Superior temporal gyrus (tissue), 1 donor: ENCODE measurements at regions not wholly inside any gene's neighbourhood (a gene's known extent, or its start where the extent isn't known, plus 50 kb on each side); places are given as distances from the start of the nearest gene placed in this dataset.

Source experiments
- DNase-seq: peaks from one replicate; pipeline ENCODE4 v3.0.0-alpha.2; 2016; ENCODE audit errors: extremely low spot score

- DNase-seq, result no peak
These were observed 222.8 kb downstream of the SPATA18 start for GRCh38 chr4:52273885-52274284.

DNA sequence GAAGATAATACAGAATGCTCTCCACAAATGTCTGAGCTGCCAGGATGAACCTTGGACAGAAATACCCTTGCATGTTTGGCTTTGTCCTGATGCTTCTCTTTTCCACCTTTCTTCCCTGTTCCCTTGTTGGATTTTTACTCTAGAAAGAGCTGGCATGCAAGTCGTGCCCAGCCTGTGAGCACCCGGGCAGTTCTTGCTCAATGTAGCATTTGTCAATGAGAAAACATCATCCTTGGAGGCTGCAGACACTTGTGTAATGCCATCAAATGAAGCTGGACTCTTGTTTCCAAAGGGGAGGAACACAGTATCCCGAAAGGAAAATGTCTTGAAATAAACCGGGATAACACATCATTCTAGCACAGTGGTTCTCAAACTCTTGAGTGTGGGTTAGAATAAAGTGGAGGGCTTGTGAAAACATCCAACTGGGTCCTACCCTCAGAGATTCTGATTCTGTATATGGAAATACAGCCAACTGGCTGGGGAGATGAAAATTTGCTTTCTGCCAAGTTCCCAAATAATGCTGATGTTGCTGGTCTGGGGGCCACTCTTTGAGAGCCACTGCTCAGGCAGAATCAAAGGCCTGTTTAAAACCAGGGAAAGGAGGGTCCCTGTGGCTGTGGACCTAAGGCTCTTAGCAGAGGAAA is 237.2 kb downstream of the SPATA18 start:
- DNase-seq, result no peak

DNA sequence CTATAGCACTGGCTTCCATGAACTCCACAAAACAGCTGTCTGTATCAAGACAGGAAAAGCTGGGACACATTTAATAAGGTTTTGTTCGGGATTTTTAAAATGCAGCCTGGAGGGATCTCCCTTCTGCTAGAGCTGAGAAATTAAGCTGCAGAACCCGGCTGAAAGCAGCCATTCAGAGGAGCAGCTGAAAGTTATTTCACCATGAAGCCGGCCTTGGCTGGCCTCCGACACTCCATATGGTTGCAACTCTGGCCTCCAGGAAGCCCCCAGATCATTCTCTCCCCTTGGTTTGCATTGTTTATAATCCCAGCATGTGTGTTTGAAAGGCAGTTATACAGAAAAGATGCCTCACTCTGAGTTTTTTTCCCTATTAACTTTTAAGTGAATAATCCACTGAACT is 239.4 kb downstream of the SPATA18 start:
- DNase-seq, result no peak

GRCh38 chr4:52292245-52292644 is 241.1 kb downstream of the SPATA18 start:
- DNase-seq, result no peak

DNA sequence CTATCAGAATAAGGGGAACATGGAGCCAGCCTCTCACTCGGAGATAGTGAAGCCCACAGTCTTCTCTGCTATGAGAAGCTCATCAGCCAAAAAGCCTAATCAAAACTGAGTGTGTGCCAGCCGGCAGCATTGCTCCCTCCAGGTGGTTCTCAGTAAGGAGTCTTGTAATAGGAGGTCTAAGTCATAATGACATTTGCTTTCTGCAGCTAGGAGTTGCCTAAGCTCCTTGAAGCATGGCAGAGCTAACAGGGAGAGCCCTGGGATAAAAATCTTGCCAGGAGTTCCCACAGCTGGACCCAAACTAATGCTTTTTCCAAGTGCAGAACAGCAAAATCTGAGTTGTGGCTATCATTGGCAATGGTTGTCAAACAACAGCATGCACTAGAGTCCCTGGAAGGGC is 245.2 kb downstream of the SPATA18 start:
- DNase-seq, result no peak

- no peak for DNase-seq
These were observed 247.3 kb downstream of the SPATA18 start for GRCh38 chr4:52298444-52298843.

- no peak for DNase-seq
These were observed 248.0 kb downstream of the SPATA18 start for GRCh38 chr4:52299120-52299519.

DNA sequence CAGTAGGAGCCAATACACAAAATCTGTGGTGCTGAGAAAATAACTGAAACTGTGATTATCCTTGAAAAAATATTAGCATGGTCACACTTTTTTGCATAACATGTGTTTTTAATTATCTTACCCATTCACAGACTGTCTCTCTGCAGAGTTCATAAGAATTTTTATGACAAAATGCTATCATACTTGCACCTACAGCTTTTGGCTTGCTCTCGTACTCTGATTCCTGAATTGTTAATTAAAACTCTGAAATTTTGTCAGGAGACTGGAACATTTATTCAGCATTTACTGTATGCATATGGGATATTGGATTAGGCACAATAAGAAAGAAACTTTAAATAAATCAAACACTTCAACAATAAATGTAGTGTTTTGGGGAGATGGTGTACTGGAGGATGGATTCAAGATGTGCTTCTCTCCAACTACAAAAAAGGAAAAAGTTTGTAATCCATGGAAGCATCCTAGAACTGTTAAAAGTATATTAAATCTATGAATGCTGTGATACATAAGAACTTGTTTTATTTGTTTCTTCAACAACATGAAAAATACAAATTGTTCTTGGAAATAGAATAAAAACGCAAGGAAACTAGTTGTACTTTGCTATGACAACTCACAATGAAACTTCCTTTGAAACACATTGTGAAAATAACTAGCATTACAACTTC is 260.5 kb downstream of the SPATA18 start:
- no peak for DNase-seq

DNA sequence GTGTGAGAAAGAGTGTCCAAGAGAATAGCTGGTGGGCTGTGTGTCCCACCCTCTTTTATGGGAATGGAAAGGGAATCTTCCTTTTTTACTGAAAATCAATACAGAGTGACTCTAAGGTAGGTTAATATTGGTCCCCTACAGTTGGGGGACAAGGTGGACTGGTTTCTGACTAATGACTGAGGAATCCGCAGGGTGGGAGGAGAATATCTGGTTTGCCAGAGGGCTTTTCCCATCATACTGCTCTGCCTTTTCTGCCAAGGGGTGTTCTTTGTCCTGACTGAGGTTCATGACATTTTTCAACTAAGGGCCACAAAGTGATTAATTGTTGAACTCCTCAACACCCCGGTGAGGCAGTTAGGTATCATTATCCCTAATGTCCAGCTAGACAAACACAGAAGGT is 261.6 kb downstream of the SPATA18 start:
- no peak for DNase-seq

DNA sequence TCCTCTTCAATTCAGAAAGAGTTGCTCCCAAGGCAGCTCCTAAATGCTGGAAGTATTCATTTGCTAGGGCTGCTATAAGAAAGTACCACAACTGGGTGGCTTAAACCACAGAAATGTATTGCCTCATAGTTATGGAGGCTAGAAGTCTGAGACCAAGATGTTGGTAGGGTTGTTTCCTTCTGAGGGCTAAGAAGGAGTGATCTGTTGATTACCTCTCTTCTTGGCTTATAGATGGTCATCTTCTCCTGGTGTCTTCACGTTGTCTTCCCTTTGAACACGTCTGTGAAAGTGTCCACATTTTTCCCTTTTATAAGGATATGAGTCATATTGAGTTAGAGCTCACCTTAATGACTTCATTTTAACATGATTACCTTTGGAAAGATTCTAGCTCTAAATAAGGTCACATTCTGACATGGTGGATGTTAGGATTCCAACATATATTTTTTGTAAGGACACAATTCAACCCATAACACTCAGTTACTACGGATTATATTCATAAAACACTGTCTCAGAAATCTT is 266.3 kb downstream of the SPATA18 start:
- DNase-seq, result no peak

GRCh38 chr4:52317981-52318380 is 266.9 kb downstream of the SPATA18 start:
- DNase-seq, result no peak

- DNase-seq, result no peak
These were observed 278.8 kb downstream of the SPATA18 start for GRCh38 chr4:52329894-52330293.

- no peak for DNase-seq
These were observed 292.5 kb downstream of the SPATA18 start for GRCh38 chr4:52343595-52343994.

DNA sequence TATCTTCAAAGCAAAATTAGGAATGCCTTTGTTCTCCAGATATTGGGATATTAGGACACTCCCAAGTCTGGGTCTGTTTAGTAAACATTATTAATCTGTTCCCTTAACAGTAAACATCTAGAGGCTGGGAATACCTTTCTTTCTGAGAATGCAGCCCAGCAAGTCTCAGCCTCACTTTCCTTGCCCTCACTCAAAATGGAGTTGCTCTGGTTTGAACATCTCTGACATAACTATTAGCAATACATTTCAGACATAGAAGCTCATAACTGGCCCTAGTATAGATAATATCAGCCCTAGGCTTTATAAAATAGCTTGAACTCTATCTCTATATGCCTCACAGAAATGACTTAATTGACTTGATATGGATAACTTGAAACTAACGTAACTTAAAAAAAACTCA is 299.8 kb downstream of the SPATA18 start:
- DNase-seq, result no peak

DNA sequence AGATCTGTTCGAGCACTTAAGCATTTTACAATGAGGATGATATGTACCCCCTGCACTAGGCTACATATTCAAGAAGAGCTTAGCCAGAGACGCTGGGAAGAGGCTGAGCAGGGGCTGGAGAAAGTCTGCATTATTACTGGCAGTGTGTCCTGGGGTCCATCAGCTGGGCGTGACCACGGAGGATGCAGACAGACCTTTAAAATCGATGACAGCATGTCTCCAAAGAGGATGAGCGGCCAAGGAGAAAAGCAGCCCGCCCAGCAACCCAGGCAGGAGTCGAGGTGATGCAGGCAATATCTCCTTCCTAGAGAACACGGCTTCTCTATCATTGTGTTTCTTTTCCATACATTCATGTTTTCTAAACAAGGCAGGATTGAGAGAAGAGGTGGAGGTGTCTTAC is 300.7 kb downstream of the USP46 start:
- no peak for DNase-seq

DNA sequence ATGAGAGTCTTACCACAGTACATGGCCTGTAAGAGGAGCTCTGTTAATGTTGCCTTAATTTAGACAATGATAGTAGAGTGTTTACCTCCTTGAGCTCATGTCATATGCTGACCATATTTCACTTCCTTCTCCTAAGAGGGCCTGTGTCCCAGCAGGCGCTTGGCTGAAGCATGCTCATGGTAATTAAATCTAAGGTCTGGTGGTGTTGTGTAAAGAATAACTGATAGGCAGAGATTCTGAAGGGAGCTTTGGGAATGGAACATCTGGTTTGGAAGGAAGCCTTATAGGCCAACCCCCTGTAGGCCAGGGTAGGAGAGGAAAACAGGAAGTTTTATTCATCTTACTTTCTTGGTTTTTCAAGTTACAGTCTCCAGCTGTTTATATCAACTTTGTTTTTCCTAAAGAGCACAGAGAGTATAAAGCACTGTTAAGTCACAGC is 300.2 kb downstream of the USP46 start:
- DNase-seq, result no peak

GRCh38 chr4:52366191-52366590 is 292.9 kb downstream of the USP46 start:
- DNase-seq, result no peak

- DNase-seq, result no peak
These were observed 292.5 kb downstream of the USP46 start for GRCh38 chr4:52366621-52367020.

DNA sequence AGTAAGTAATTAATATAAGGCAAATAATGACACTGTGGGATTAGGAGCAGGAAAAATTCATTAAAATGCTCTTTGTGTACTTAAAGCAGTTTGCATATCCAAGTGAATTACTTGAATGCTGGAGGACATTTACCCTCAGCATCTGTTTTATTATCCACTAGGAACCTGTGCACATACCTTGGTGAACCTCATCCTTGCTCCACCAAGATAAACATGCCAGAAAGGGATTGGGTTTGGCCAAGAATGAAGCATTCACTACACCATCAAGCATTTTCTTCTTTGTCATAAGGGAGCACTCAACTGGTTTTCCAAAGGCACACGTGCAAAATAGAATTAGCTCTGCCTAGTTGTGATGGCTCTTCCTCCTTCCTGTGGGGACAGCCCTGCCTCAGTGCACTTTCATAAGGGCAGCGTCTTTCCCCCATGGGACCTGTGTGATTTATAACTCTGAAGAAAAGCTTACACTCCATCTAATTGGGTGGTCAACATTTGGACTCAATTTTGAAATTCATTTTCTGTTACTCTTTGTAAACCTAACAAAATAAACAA is 291.7 kb downstream of the USP46 start:
- no peak for DNase-seq

DNA sequence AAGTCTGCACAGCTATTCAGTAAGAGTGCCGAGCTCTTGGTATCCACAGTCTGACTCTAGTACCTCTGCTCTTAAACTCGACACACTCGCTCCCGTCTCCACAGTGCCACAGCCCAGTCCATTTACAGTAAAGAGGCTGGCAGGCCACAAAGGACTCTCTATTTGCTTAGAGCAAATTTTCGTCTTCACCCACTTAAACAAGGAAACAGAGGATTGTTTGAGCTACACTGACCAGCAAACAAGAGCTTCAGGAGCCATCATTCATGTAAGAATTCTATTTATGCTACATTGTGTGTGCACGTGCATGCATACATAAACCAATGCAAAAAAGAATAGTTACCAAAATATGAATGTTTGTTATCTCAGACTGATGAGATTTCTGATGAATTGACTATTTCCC is 290.2 kb downstream of the USP46 start:
- DNase-seq, result no peak

DNA sequence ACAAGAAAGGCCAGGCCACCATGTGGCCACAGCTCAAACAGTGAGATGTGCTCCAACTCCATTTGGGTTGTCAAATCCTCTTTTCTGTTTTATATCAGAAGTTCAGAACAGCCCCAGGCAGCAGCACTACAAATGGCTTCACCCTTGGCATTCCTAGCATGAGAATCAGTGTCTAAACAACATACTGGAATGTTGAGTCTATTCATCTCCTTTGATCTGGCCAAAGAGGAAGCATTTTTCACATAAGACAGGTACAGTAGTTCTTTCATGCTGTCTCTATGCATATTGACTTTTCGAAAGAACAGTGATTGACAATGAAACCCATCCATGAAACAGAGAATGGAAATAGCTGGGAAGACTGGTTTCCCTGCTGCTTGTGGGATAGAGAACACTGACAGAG is 289.5 kb downstream of the USP46 start:
- no peak for DNase-seq

DNA sequence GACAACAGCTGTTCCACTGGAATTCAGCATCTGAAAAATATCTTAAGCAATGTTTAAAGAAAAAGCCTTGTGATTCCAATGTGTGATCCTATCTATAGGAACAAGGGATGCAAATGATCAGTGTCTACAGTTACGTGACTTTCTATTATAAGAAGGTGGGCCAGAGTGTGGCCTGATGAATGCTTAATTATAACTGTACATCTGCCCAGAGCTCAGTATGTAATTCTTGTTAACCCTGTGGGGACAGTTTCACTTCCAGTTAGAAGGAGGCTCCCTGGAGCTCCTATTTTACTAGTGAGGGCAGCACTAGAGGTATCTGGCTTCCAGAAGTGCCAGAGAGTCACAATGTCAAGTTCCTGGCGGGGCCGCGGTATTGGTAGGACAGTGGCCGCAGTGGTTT is 288.5 kb downstream of the USP46 start:
- DNase-seq, result no peak

- DNase-seq, result no peak
These were observed 287.3 kb downstream of the USP46 start for GRCh38 chr4:52371841-52372240.
